HL-60 (cell line): ENCODE measurements at regions not wholly inside any gene's neighbourhood (a gene's known extent, or its start where the extent isn't known, plus 50 kb on each side); places are given as distances from the start of the nearest gene placed in this dataset.

Source experiments
- CTCF ChIP-seq: IDR thresholded peaks from one replicate; pipeline ENCODE4 v1.5.1; 2011; ENCODE audit warnings: low read length, control low read depth, inconsistent platforms; ENCODE audit not compliant: insufficient read depth
- GABPA ChIP-seq: IDR thresholded peaks from 2 replicates; pipeline ENCODE4 v1.6.1; 2012; ENCODE audit warnings: low read depth
- POLR2AphosphoS5 ChIP-seq: IDR thresholded peaks from 2 replicates; pipeline ENCODE4 v1.6.1; 2012; ENCODE audit warnings: low read depth

GRCh38 chr1:29519788-29520110 lies 283.4 kb downstream of the PTPRU start:
- TF ChIP-seq CTCF (no peak), POLR2AphosphoS5 (no peak), GABPA (no peak)
